ENCODE measurements at regions not wholly inside any gene's neighbourhood (a gene's known extent, or its start where the extent isn't known, plus 50 kb on each side); places are given as distances from the start of the nearest gene placed in this dataset.

GRCh38 chr13:105572401-105572800 is 963.1 kb downstream of the EFNB2 start:
- DNase-seq: no peak

DNA sequence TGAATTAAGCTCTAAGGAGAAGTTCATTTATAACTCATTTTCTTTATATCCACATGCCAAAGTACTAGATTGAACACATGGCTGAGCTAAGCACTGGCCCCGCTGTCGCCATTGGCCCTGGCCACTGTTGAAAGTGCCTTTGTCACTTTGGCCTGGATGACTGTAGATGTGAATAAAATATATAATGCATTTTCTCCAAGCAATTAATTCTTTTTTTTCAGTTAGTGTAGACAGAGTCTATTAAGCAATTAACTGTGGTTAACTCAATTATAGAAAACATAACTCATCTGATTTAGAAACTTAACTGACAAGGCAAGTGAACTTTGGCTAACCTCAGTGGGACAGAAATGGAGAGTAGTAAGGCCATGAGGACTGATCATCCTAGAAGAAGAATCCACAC is 965.6 kb downstream of the EFNB2 start:
- no peak for DNase-seq

DNA sequence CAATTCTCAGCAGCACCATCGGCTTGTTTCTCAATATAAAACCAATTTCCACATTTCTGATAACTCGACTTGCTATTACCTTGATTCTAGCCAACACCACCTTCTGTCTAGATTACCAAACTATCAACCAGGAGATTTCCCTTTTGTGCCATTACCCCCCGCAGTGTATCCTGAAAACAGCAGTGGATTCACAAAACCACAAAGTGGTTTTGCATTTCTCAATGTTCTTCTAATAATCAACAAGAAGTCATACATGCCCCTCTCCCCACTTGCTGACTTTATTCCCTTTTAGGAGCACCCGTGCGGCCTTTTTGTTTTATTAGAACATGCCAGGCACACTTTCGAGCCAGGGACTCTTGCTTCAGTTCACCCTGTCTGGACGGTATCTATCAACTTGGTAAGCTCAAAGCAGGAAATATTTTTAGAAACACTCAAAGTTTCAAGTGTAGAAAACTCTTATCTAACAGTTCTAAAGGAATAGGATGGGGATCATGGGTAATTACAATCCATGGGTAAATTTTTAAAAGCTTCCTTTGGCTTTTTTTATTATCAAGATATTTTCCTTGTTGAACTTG is 967.4 kb downstream of the EFNB2 start:
- no peak for DNase-seq

DNA sequence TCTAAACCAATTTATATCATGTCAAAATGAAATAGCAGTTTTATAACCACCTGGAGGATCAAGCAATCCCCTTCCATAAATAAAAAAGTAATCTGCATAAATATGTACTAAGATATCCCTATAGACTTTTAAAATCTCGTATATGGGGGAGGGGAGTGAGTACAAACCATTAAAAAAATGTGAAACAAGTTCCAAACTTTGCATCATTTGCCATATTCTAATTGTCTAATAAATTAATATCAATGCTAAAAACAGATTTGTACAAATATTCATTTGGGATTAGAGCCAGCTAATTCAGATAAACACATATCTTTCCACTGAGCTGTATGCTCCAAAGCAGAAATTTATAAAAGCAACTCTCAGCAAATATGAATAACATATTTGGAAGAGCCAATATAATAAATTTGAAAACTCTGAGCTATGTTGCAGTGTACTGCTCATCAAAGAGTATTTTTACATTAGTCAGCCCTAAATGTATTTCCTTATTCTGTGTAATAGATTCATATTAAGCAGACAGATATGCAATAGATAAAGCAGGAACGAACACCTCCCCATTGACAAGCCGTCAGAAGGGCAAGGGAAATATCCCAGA is 970.2 kb downstream of the EFNB2 start:
- DNase-seq: no peak

DNA sequence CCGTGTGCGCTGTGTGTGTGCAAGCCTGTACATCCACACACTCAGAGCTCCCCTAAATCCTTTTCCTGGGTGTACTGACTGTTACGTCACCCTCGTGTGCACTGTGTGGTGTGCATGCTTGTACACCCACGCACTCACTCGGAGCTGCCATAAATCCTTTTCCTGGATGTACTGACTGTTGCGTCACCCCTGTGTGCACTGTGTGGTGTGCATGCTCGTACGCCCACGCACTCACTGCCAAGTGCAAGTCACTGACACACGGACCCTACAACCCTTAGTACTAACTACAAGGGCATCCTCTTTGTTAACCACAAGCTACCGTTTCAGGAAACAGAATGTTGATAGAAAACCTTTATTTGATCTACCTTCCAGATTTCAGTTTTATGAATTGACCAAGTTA is 983.4 kb downstream of the EFNB2 start:
- DNase-seq: no peak

GRCh38 chr13:105547851-105548250 is 987.6 kb downstream of the EFNB2 start:
- no peak for DNase-seq

DNA sequence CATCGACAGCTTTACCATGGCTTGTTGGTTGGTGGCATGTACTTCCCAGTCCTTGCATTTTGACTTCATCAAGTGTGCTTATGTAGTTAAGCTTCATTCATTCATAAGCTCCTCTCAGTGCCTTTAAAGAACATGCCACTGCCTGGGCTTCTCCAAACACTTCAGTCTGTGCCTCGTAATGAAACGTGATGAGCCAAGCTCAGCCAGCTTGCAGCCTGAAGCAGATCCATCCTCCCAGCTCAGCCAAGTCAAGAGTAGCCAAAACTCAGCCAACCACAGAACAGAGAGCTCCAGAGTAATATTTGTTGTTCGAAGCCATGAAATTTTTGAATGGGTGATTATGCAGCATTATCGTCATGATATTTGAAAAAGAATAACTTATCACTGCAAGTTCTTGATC is 989.7 kb downstream of the EFNB2 start:
- DNase-seq: no peak

- no peak for DNase-seq
These were observed 991.7 kb downstream of the EFNB2 start for GRCh38 chr13:105543742-105544141.

GRCh38 chr13:105541565-105541964 is 993.9 kb downstream of the EFNB2 start:
- no peak for DNase-seq

GRCh38 chr13:105538346-105538745 is 997.1 kb downstream of the EFNB2 start:
- DNase-seq: no peak

DNA sequence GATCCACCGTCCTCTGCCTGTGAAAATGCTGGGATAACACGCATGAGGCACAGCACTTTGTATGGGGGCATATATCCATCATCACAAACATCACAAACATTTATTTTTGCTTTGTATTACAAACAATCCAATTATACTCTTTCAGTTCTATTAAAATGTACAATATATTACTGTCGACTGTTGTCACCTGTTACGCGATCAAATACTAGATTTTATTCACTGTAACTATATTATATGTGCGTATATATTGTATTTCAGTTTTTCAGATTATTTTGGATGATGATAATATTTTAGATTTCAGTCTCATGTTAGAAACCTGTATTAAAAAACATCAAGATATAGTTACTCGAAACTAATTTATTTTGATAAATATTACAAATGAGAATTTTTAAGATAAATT is 998.3 kb downstream of the EFNB2 start:
- DNase-seq: no peak

DNA sequence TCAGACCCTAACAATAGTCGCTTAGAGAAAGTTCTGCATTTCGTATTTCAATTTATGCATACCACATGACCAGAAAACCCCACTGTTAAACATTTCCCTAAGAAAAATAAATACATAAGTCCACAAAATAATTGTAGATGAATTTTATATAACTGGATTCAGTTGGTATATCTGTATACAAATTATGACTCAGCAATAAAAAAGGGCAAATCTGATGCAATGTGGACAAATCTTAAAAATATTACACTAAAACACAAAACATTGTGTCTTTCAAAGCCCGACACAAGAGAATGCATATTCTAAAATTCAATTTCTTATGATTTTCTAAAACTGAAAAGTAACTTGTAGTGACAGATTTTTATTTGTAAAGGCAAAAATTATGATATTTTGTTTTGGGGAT is 1005.0 kb downstream of the EFNB2 start:
- DNase-seq: no peak

- no peak for DNase-seq
These were observed 1008.3 kb downstream of the EFNB2 start for GRCh38 chr13:105527127-105527526.

DNA sequence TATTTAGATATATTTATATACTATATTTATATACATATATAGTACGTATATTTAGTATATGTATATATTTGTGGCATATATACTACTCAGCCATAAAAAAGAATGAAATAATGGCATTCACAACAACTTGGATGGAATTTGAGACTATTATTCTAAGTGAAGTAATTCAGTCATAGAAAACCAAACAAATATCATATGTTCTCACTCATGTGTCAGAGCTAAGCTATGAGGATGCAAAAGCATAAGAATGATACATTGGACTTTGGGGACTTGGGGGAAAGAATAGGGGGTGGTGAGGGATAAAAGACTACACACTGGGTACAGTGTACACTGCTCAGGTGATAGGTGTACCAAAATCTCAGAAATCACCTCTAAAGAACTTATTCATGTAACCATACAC is 1015.7 kb downstream of the EFNB2 start:
- no peak for DNase-seq

GRCh38 chr13:105518086-105518485 is 1017.4 kb downstream of the EFNB2 start:
- no peak for DNase-seq

GRCh38 chr13:105514401-105514800 is 1021.1 kb downstream of the EFNB2 start:
- DNase-seq: no peak

- no peak for DNase-seq
These were observed 1022.0 kb downstream of the EFNB2 start for GRCh38 chr13:105513448-105513847.

DNA sequence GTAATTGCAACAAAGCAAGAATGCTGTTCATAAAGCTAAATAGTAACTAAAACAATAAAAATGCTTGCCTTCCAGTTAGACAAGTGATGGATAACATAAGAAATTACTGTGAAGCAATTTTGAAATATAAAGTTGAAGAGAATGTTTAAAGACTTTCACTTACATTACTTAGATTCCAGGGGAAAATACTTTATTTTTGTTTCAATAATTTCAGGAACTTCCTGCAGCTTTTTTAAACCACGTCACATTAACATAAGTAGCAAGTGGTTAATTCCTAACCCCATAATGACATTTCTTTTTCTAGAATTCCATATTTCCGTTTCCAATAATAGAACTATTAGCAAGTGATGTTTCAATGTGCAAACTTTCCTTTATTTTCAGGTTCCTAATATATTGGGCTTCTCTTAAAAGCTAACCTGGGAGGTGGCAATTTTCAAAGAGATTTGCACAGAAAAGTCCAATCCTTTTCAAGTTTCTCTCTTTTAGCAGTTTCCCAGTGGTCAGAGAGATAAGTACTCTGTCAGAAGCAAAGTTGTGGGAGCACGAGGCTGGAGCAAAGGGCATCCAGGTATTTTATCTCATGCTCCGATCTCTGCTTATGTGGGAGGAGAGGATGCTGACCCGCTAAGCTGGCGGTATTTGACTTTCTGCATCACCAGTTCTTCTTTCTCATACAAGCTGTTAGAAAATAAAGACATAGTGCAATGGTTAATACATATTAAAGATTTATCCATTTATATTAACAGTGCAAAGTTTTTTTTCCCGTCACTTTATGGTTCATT is 1025.3 kb downstream of the EFNB2 start:
- no peak for DNase-seq

DNA sequence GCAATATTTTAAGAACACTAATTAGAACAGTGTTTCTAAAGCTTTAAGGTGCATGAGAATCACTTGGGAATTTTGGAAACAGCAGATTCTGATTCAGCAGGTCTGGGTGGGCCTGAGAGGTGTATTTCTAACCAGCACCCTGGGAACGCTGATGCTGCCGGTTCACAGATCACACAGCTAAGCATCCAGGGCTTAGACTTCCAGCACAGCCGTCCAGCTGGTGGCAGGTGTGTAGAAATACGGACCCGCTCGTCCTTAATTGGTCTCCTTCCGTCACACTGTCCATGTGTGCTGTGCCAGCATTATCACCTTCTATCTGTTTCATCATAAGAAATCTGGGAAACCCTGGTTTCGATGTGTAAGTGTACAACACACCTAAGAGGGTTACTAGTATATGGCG is 1029.0 kb downstream of the EFNB2 start:
- no peak for DNase-seq

GRCh38 chr13:105502193-105502592 is 1033.3 kb downstream of the EFNB2 start:
- no peak for DNase-seq

GRCh38 chr13:105497597-105497996 is 1037.9 kb downstream of the EFNB2 start:
- DNase-seq: no peak

DNA sequence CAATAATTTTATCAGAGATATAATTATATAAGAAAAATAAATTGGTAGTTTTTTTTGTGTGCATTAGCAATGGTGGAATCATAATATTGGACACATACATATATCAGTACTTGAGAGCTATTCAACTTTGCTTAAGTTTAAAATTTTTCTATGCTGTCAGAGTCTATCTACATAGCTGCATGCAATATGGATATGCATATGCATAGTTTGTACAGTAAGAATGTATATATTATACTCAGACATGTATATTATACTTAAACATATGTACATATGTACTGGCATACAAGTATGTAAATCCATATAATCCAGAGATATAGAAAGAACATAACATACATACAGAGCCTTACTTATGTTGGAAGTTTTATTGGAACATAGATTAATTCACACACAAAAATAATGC is 1043.2 kb downstream of the EFNB2 start:
- no peak for DNase-seq

- no peak for DNase-seq
These were observed 1044.1 kb downstream of the EFNB2 start for GRCh38 chr13:105491345-105491744.

- DNase-seq: no peak
These were observed 1050.4 kb downstream of the EFNB2 start for GRCh38 chr13:105485081-105485480.

Data from NCI-H1105 (cell line).